Stomach (tissue), 4 donors: ENCODE measurements at regions not wholly inside any gene's neighbourhood (a gene's known extent, or its start where the extent isn't known, plus 50 kb on each side); places are given as distances from the start of the nearest gene placed in this dataset.

Source experiments
- EP300 ChIP-seq: sonication (generic); formaldehyde crosslinking; IDR thresholded peaks from one replicate; pipeline ENCODE4 v1.6.1; 2017; ENCODE audit warnings: antibody characterized with exemption
- POLR2A ChIP-seq, 4 donors: fragments of 450-650 bp; IDR thresholded peaks; one replicate each; pipeline ENCODE4 v1.6.1; 2016; ENCODE audit warnings: antibody characterized with exemption in 4 of 4, control low read depth in 2 of 4, mild to moderate bottlenecking in 1 of 4, moderate library complexity in 1 of 4
- POLR2AphosphoS5 ChIP-seq, 3 donors: sonication (generic); formaldehyde crosslinking; IDR thresholded peaks; one replicate each; pipeline ENCODE4 v1.6.1; 2016; ENCODE audit warnings: antibody characterized with exemption in 3 of 3
- TF ChIP-seq, protein P1 (sequence below), 7 experiments: fragments of 450-650 bp in 4 of 7; fragments of 200-600 bp in 3 of 7; sonication (generic) in 3 of 7; IDR thresholded peaks; one replicate each; pipeline ENCODE4 v1.5.1; 2016 to 2019; ENCODE audit warnings: antibody characterized with exemption in 7 of 7, control low read depth in 2 of 7, mild to moderate bottlenecking in 1 of 7

DNA sequence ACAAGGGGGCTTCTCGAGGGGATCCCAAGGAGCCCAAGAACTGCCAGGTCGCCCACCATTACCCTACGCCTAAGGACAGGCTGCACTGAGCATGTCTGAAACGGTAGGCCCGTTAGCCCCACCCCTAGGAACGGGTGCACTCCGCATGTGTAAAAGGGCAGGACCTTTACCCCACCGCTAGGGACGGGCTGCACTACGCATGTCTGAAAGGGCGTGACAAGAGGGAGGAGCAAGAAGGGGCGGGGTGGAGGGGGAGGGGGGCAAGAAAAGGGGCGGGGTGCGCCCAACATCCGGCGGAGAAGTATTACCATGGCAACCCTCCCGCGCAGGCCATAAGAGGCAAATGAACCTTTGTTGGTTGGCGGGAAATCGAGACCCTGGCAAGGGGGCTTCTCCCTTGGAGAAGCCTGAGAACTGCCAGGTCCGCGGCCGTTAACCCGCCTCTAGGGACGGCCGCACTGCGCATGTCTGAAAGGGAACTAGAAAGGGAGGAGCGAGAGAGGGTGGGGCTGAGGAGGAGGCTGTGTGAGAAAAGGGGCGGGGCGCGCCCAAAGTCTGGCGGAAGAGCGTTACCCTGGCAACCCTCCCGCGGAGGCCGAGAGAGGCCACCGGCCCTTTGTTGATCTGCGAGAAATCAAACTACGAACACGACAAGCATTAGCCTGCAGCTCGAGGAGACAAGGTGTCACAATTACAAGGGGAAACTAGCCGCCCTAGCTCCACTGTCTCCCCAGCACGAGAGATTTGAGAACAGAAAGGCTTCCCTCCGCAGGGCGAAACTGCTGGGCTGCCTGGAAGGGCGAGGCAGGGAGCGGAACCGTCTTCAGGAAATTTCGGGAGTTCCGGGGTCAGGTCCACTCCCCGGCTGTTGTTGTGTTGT lies 2046.8 kb downstream of the TP53TG3F start:
- no peak for TF ChIP-seq EP300
- TF ChIP-seq, protein P1, sequence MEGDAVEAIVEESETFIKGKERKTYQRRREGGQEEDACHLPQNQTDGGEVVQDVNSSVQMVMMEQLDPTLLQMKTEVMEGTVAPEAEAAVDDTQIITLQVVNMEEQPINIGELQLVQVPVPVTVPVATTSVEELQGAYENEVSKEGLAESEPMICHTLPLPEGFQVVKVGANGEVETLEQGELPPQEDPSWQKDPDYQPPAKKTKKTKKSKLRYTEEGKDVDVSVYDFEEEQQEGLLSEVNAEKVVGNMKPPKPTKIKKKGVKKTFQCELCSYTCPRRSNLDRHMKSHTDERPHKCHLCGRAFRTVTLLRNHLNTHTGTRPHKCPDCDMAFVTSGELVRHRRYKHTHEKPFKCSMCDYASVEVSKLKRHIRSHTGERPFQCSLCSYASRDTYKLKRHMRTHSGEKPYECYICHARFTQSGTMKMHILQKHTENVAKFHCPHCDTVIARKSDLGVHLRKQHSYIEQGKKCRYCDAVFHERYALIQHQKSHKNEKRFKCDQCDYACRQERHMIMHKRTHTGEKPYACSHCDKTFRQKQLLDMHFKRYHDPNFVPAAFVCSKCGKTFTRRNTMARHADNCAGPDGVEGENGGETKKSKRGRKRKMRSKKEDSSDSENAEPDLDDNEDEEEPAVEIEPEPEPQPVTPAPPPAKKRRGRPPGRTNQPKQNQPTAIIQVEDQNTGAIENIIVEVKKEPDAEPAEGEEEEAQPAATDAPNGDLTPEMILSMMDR (IDR thresholded peaks at IDR 0.05), result no peak
- no peak for TF ChIP-seq POLR2A (IDR thresholded peaks at IDR 0.05)
- TF ChIP-seq POLR2AphosphoS5 (IDR thresholded peaks at IDR 0.05), result no peak
